ENCODE measurements at regions not wholly inside any gene's neighbourhood (a gene's known extent, or its start where the extent isn't known, plus 50 kb on each side); places are given as distances from the start of the nearest gene placed in this dataset.

- no peak for TF ChIP-seq CTCF (IDR thresholded peaks at IDR 0.05)
- no peak for TF ChIP-seq POLR2A (IDR thresholded peaks at IDR 0.05)
Measured at GRCh38 chr13:22748866-22749577, 431.8 kb upstream of the SGCG start.
